Testis (tissue), 2 donors: ENCODE measurements at regions not wholly inside any gene's neighbourhood (a gene's known extent, or its start where the extent isn't known, plus 50 kb on each side); places are given as distances from the start of the nearest gene placed in this dataset.

Source experiments
- DNase-seq: peaks from one replicate; pipeline ENCODE4 v3.0.0-alpha.2; 2019
- H3K27ac ChIP-seq, 2 donors: fragments of 200-600 bp; sonication (generic); one replicate each; pipeline ENCODE4 v1.5.1; 2019
- H3K27me3 ChIP-seq: fragments of 200-600 bp; sonication (generic); one replicate; pipeline ENCODE4 v1.5.1; 2019
- H3K36me3 ChIP-seq: fragments of 200-600 bp; sonication (generic); one replicate; pipeline ENCODE4 v1.5.1; 2017; ENCODE audit warnings: low read depth; ENCODE audit errors: missing control alignments
- H3K4me1 ChIP-seq: fragments of 200-600 bp; sonication (generic); one replicate; pipeline ENCODE4 v1.5.1; 2019
- H3K4me3 ChIP-seq, 2 donors: fragments of 200-600 bp; sonication (generic); one replicate each; pipeline ENCODE4 v1.5.1; 2017 to 2019
- H3K9me3 ChIP-seq: fragments of 200-600 bp; sonication (generic); one replicate; pipeline ENCODE4 v1.5.1; 2017
- CTCF ChIP-seq, 3 experiments: fragments of 450-650 bp in 2 of 3; fragments of 200-600 bp in 1 of 3; sonication (generic) in 1 of 3; IDR thresholded peaks; one replicate each; pipeline ENCODE4 v1.5.1; 2016 to 2019; ENCODE audit warnings: antibody characterized with exemption in 3 of 3, mild to moderate bottlenecking in 2 of 3, moderate library complexity in 1 of 3
- POLR2A ChIP-seq: fragments of 450-650 bp; IDR thresholded peaks from one replicate; pipeline ENCODE4 v1.6.1; 2017; ENCODE audit warnings: antibody characterized with exemption, mild to moderate bottlenecking, moderate library complexity
- WGBS, 2 donors: methylation state at CpG; one replicate each; pipeline ENCODE4 v1.1.5; 2018; 5-methylcytosine and 5-hydroxymethylcytosine counted together
- intact Hi-C: fragments of 100-400 bp; cut with DNase I; formaldehyde crosslinking; loops from one replicate; pipeline ENCODE4 v1.15.1; 2023; ENCODE audit warnings: low total_unique reads
- microRNA counts, 2 donors: library from miRNA; unstranded; fragments of <30 nt; microRNA quantifications; one replicate each; lab custom pipeline; 2016
- microRNA-seq, 2 donors: library from miRNA; unstranded; fragments of <30 nt; microRNA quantifications; one replicate each; pipeline ENCODE4, GENCODE V29; 2016; ENCODE audit warnings: borderline number of aligned reads in 2 of 2, borderline replicate concordance in 1 of 2
- small RNA-seq, 2 donors: library from RNA; depleted of rRNA; stranded (forward); fragments of <200 nt; gene quantifications; one replicate each; pipeline ENCODE3, GENCODE V24; 2016

GRCh38 chr4:65737672-65738071 lies 67.4 kb upstream of the EPHA5 start:
- no peak for TF ChIP-seq POLR2A
- TF ChIP-seq CTCF (IDR thresholded peaks at IDR 0.05): no peak
- WGBS, 2 donors: 48 to 71% methylated on average over 3 to 4 of the region's 4 CpGs
- no peak for DNase-seq

GRCh38 chr4:65724973-65725372 lies 54.7 kb upstream of the EPHA5 start:
- TF ChIP-seq CTCF (IDR thresholded peaks at IDR 0.05): no peak
- no peak for TF ChIP-seq POLR2A

More at GRCh38 chr4:65737672-65738071, 67.4 kb upstream of the EPHA5 start:
- H3K4me3 ChIP-seq: no peak overlapping the region
- H3K27me3 ChIP-seq: no peaks in the 10 kb centered on the region
- intact Hi-C loops: no loop called here
- no peaks in the 10 kb centered on the region for H3K9me3 ChIP-seq
- H3K4me1 ChIP-seq: peaks cover 3% of the 10 kb centered on the region
- no peaks in the 10 kb centered on the region for H3K36me3 ChIP-seq
- no peak overlapping the region for H3K27ac ChIP-seq

More at GRCh38 chr4:65724973-65725372, 54.7 kb upstream of the EPHA5 start:
- no peaks in the 10 kb centered on the region for H3K9me3 ChIP-seq
- no peaks in the 10 kb centered on the region for H3K36me3 ChIP-seq
- no peaks in the 10 kb centered on the region for H3K27me3 ChIP-seq
- no peak overlapping the region for H3K27ac ChIP-seq
- intact Hi-C loops: no loop called here
- H3K4me1 ChIP-seq: no peaks in the 10 kb centered on the region
- DNase-seq: no peak
- WGBS, 2 donors: 83 to 88% methylated on average over 3 to 5 of the region's 5 CpGs
- no peak overlapping the region for H3K4me3 ChIP-seq

MicroRNAs in the stretch of these regions (microRNA counts, 767-probe panel; counts per million panel counts)
- 0 to 152 counts per million in 2 donors for microRNA hsa-miR-1269a (lab: Ali Mortazavi, UCI)

Small RNA genes in the stretch of these regions (microRNA-seq; reads per million reads assigned to microRNA genes)
- 2.1 to 19.3 reads per million in 2 donors for gene MIR1269A

Small RNA genes in the stretch of these regions (small RNA-seq; reads per million reads assigned to genes)
- 0.38 to 2.3 reads per million in 2 donors for gene MIR1269A
- gene RNU2-40P: 0 reads per million in 2 donors
- gene RNU6-699P: 0 reads per million in 2 donors
